ENCODE measurements at regions not wholly inside any gene's neighbourhood (a gene's known extent, or its start where the extent isn't known, plus 50 kb on each side); places are given as distances from the start of the nearest gene placed in this dataset.
"Not testable (repeated sequence)": the region's sequence is repeated elsewhere in the genome, so short reads cannot be mapped to it uniquely, and the experiment has no call there.

DNA sequence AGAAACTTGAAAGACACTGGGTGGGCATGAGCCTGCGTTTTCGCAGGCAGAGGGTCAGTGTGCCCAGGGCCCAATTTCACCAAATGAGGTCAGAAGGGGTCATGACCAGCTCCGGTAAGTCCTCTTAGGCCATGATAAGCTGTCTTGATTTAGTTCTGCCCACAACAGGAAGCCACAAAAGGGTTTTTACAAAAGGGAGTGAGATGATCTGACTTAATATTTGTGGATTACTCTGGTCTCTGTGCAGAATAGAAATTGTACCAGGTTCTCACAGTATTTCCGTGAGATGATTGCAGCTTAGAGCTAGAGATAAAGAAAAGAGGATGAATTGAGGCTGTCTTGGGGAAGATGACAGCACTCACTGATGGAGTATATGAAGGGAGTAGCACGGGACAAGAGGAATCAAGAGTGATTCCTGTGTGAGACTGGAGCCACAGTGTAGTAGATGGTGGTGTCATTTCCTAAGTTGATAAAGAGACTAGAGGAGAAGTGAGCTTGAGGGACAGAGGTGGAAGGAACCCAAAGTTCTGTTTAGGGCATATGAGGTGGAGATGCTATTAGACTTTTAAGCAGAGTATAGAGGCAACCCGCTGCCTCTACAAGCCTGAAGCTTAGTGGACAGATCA is 288.3 kb upstream of the AMIGO2 start:
- no peaks in the 10 kb centered on the region for H3K27me3 ChIP-seq
- no peak overlapping the region for H3K27ac ChIP-seq
- H3K4me3 ChIP-seq = no peak overlapping the region
- intact Hi-C loops (cut with DNase I) = no loop called here
- FAIRE-seq = no peak
- H3K4me1 ChIP-seq = no peaks in the 10 kb centered on the region
- H3K36me3 ChIP-seq = no peaks in the 10 kb centered on the region
- ATAC-seq = no peak
- no peak for DNase-seq
- WGBS, 2 donors = 78 to 90% methylated on average over 6 of the region's 6 CpGs
- TF ChIP-seq CTCF (IDR thresholded peaks at IDR 0.05) = no peak
- no peaks in the 10 kb centered on the region for H3K9me3 ChIP-seq

GRCh38 chr12:47366579-47366978 is 286.8 kb upstream of the AMIGO2 start:
- FAIRE-seq (no peak), DNase-seq (no peak), ATAC-seq (no peak)
- Histone ChIP-seq H3K27me3 (no peaks in the 10 kb centered on the region), H3K36me3 (no peaks in the 10 kb centered on the region), H3K4me3 (no peak overlapping the region), H3K9me3 (no peaks in the 10 kb centered on the region), H3K4me1 (peaks cover 0 to 4% (median 0%) of the 10 kb centered on the region in 3 donors), H3K27ac (no peak overlapping the region)
- WGBS, 2 donors = 90 to 91% methylated on average over 2 of the region's 2 CpGs
- TF ChIP-seq CTCF (IDR thresholded peaks at IDR 0.05) = no peak
- intact Hi-C loops (cut with DNase I) = no loop called here

- Histone ChIP-seq H3K9me3 (no peaks in the 10 kb centered on the region), H3K4me3 (no peak overlapping the region), H3K27ac (no peak overlapping the region), H3K4me1 (peaks cover 0 to 4% (median 0%) of the 10 kb centered on the region in 3 donors), H3K36me3 (no peaks in the 10 kb centered on the region), H3K27me3 (no peaks in the 10 kb centered on the region)
- intact Hi-C loops (cut with DNase I) = no loop called here
- 64 to 79% methylated on average over 2 of the region's 2 CpGs for WGBS, 2 donors
- FAIRE-seq = no peak
- ATAC-seq = no peak
- TF ChIP-seq CTCF (IDR thresholded peaks at IDR 0.05) = no peak
- DNase-seq = no peak
Observed at GRCh38 chr12:47366157-47366556, 286.4 kb upstream of the AMIGO2 start.

DNA sequence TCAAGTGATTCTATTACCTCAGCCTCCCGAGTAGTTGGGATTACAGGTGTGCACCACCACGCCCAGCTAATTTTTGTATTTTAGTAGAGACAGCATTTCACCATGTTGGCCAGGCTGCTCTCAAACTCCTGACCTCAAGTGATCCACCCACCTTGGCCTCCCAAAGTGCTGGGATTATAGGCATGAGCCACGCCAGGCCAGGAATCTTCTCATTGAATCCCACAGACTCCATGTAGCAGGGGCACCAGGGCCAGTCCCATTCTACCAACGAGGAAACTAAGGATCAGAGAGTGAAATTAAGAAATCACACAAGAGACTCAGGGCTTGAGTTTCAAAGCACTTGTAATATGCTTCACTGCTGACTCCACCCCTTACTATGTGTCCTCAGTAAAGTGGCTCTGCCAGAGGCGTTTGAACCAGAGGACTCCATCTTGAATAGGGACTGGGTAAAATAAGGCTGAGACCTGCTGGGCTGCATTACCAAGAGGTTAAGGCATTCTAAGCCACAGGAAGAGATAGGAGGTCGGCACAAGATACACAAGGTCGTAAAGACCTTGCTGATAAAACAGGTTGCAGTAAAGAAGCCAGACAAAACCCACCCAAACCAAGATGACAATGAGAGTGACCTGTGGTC is 285.8 kb upstream of the AMIGO2 start:
- H3K27ac ChIP-seq; FAIRE-seq; intact Hi-C loops (cut with DNase I); DNase-seq; H3K9me3 ChIP-seq; H3K27me3 ChIP-seq; H3K4me3 ChIP-seq; ATAC-seq; H3K4me1 ChIP-seq; H3K36me3 ChIP-seq: not testable (repeated sequence)
- 73 to 75% methylated on average over 7 of the region's 7 CpGs for WGBS, 2 donors

- 95% methylated on average over 2 of the region's 2 CpGs for WGBS, 2 donors
- no peak overlapping the region for H3K4me3 ChIP-seq
- intact Hi-C loops (cut with DNase I) = no loop called here
- FAIRE-seq = no peak
- DNase-seq = no peak
- H3K9me3 ChIP-seq = no peaks in the 10 kb centered on the region
- H3K36me3 ChIP-seq = no peaks in the 10 kb centered on the region
- H3K27me3 ChIP-seq = no peaks in the 10 kb centered on the region
- TF ChIP-seq CTCF (IDR thresholded peaks at IDR 0.05) = no peak
- peaks cover 0 to 4% (median 0%) of the 10 kb centered on the region in 3 donors for H3K4me1 ChIP-seq
- ATAC-seq = no peak
- no peak overlapping the region for H3K27ac ChIP-seq
Observed at GRCh38 chr12:47364261-47364660, 284.5 kb upstream of the AMIGO2 start.
